Suprapubic skin (tissue), 4 donors: ENCODE measurements at regions not wholly inside any gene's neighbourhood (a gene's known extent, or its start where the extent isn't known, plus 50 kb on each side); places are given as distances from the start of the nearest gene placed in this dataset.

Source experiments
- DNase-seq, 2 donors: peaks; one replicate each; pipeline ENCODE4 v3.0.0-alpha.2; 2019; ENCODE audit warnings: low spot score in 2 of 2
- H3K27ac ChIP-seq: fragments of 200-600 bp; sonication (generic); one replicate; pipeline ENCODE4 v1.5.1; 2019
- H3K27me3 ChIP-seq: fragments of 200-600 bp; sonication (generic); one replicate; pipeline ENCODE4 v1.5.1; 2019
- H3K36me3 ChIP-seq: fragments of 200-600 bp; sonication (generic); one replicate; pipeline ENCODE4 v1.5.1; 2019
- H3K4me1 ChIP-seq: fragments of 200-600 bp; sonication (generic); one replicate; pipeline ENCODE4 v1.5.1; 2019
- H3K4me3 ChIP-seq: fragments of 200-600 bp; sonication (generic); one replicate; pipeline ENCODE4 v1.5.1; 2019; ENCODE audit warnings: mild to moderate bottlenecking
- H3K9me3 ChIP-seq: fragments of 200-600 bp; sonication (generic); one replicate; pipeline ENCODE4 v1.5.1; 2019
- CTCF ChIP-seq, 2 donors: fragments of 200-600 bp in 1 of 2; fragments of 450-650 bp in 1 of 2; sonication (generic) in 1 of 2; IDR thresholded peaks; one replicate each; pipeline ENCODE4 v1.5.1; 2016 to 2019; ENCODE audit warnings: antibody characterized with exemption in 2 of 2, mild to moderate bottlenecking in 1 of 2, moderate library complexity in 1 of 2
- EP300 ChIP-seq: sonication (generic); formaldehyde crosslinking; IDR thresholded peaks from one replicate; pipeline ENCODE4 v1.6.1; 2017; ENCODE audit warnings: antibody characterized with exemption
- POLR2A ChIP-seq, 2 donors: fragments of 450-650 bp; IDR thresholded peaks; one replicate each; pipeline ENCODE4 v1.6.1; 2017; ENCODE audit warnings: antibody characterized with exemption in 2 of 2, mild to moderate bottlenecking in 2 of 2, moderate library complexity in 2 of 2
- POLR2AphosphoS5 ChIP-seq, 3 donors: sonication (generic); formaldehyde crosslinking; IDR thresholded peaks; one replicate each; pipeline ENCODE4 v1.6.1; 2017; ENCODE audit warnings: antibody characterized with exemption in 3 of 3
- WGBS: methylation state at CpG from one replicate; pipeline ENCODE4 v1.1.5; 2018; 5-methylcytosine and 5-hydroxymethylcytosine counted together

- no peak overlapping the region for H3K27ac ChIP-seq
- WGBS: 77% methylated on average over 15 of the region's 19 CpGs
- peaks cover 28% of the 10 kb centered on the region for H3K27me3 ChIP-seq
- DNase-seq: no peak
- TF ChIP-seq POLR2AphosphoS5 (IDR thresholded peaks at IDR 0.05): no peak
- H3K9me3 ChIP-seq: no peaks in the 10 kb centered on the region
- no peaks in the 10 kb centered on the region for H3K36me3 ChIP-seq
- peaks cover 8% of the 10 kb centered on the region for H3K4me1 ChIP-seq
- H3K4me3 ChIP-seq: no peak overlapping the region
Measured at GRCh38 chr9:134540276-134541096, 101.1 kb upstream of the COL5A1 start.

GRCh38 chr9:134541097-134541747 is 100.4 kb upstream of the COL5A1 start:
- 91% methylated on average over 5 of the region's 24 CpGs for WGBS
- no peak overlapping the region for H3K27ac ChIP-seq

GRCh38 chr9:134544388-134545214 is 97.0 kb upstream of the COL5A1 start:
- H3K27me3 ChIP-seq: peaks cover 32% of the 10 kb centered on the region
- no peak for DNase-seq
- H3K4me3 ChIP-seq: no peak overlapping the region
- no peaks in the 10 kb centered on the region for H3K9me3 ChIP-seq
- H3K27ac ChIP-seq: peak overlapping the region; percentile 20
- H3K36me3 ChIP-seq: no peaks in the 10 kb centered on the region
- TF ChIP-seq CTCF (IDR thresholded peaks at IDR 0.05) (no peak), EP300 (no peak), POLR2AphosphoS5 (IDR thresholded peaks at IDR 0.05) (no peak), POLR2A (IDR thresholded peaks at IDR 0.05) (no peak)
- H3K4me1 ChIP-seq: peaks cover 17% of the 10 kb centered on the region
- 81% methylated on average over 20 of the region's 26 CpGs for WGBS

More at GRCh38 chr9:134541097-134541747, 100.4 kb upstream of the COL5A1 start:
- Histone ChIP-seq H3K9me3 (no peaks in the 10 kb centered on the region), H3K4me3 (no peak overlapping the region), H3K4me1 (peaks cover 15% of the 10 kb centered on the region), H3K36me3 (no peaks in the 10 kb centered on the region), H3K27me3 (peaks cover 32% of the 10 kb centered on the region)
- no peak for TF ChIP-seq POLR2A (IDR thresholded peaks at IDR 0.05)
- no peak for DNase-seq

- Histone ChIP-seq H3K4me3 (no peak overlapping the region), H3K36me3 (no peaks in the 10 kb centered on the region)
Measured at GRCh38 chr9:134545215-134545542, 96.4 kb upstream of the COL5A1 start.

GRCh38 chr9:134545543-134546245 is 95.9 kb upstream of the COL5A1 start:
- Histone ChIP-seq H3K4me3 (peak overlapping the region; percentile 19), H3K9me3 (no peaks in the 10 kb centered on the region), H3K27me3 (peaks cover 36% of the 10 kb centered on the region), H3K36me3 (no peaks in the 10 kb centered on the region), H3K27ac (peak overlapping the region; percentile 83), H3K4me1 (peaks cover 17% of the 10 kb centered on the region)
- no peak for DNase-seq
- TF ChIP-seq POLR2A (IDR thresholded peaks at IDR 0.05) (no peak), POLR2AphosphoS5 (IDR thresholded peaks at IDR 0.05) (peak in 1 of 3 donors; percentile 25), CTCF (IDR thresholded peaks at IDR 0.05) (no peak), EP300 (no peak)
- 17% methylated on average over 9 of the region's 29 CpGs for WGBS

More at GRCh38 chr9:134545215-134545542, 96.4 kb upstream of the COL5A1 start:
- DNase-seq: no peak
- Histone ChIP-seq H3K4me1 (peaks cover 17% of the 10 kb centered on the region), H3K27me3 (peaks cover 32% of the 10 kb centered on the region), H3K9me3 (no peaks in the 10 kb centered on the region), H3K27ac (peak overlapping the region; percentile 83)
- WGBS: 40% methylated on average over 7 of the region's 7 CpGs
- TF ChIP-seq POLR2A (IDR thresholded peaks at IDR 0.05): no peak
- TF ChIP-seq EP300: no peak

- no peak for TF ChIP-seq POLR2A (IDR thresholded peaks at IDR 0.05)
- TF ChIP-seq EP300: no peak
- no peak for TF ChIP-seq POLR2AphosphoS5 (IDR thresholded peaks at IDR 0.05)
- no peak for TF ChIP-seq CTCF (IDR thresholded peaks at IDR 0.05)
- Histone ChIP-seq H3K27me3 (peaks cover 42% of the 10 kb centered on the region), H3K27ac (peak overlapping the region; percentile 83), H3K9me3 (no peaks in the 10 kb centered on the region), H3K4me1 (peaks cover 19% of the 10 kb centered on the region), H3K36me3 (no peaks in the 10 kb centered on the region), H3K4me3 (peak overlapping the region; percentile 19)
- 51% methylated on average over 10 of the region's 14 CpGs for WGBS
- no peak for DNase-seq
Measured at GRCh38 chr9:134546246-134546731, 95.3 kb upstream of the COL5A1 start.
